Keratinocyte (primary cell): ENCODE measurements at regions not wholly inside any gene's neighbourhood (a gene's known extent, or its start where the extent isn't known, plus 50 kb on each side); places are given as distances from the start of the nearest gene placed in this dataset.

ENCODE experiments used
- DNase-seq: peaks from one replicate; pipeline ENCODE4 v3.0.0-alpha.2; 2011; ENCODE audit warnings: low read depth, missing footprints, low spot score
- FAIRE-seq: peaks from 2 replicates; lab custom pipeline; 2011; peaks lifted over from hg19 to GRCh38; lab: Jason Lieb, UNC
- H2AFZ ChIP-seq: 2 replicates; pipeline ENCODE4 v1.6.0; 2012; ENCODE audit warnings: low read length, control low read depth, inconsistent platforms; ENCODE audit not compliant: control insufficient read depth
- H3K27ac ChIP-seq: 2 replicates; pipeline ENCODE4 v1.5.1; 2011; ENCODE audit warnings: low read length; ENCODE audit not compliant: control insufficient read depth, insufficient read depth
- H3K27me3 ChIP-seq: 3 replicates; pipeline ENCODE4 v1.6.0; 2011; ENCODE audit warnings: low read length; ENCODE audit not compliant: control insufficient read depth, insufficient read depth; ENCODE audit errors: extremely low read depth
- H3K36me3 ChIP-seq, 2 experiments: 2 replicates in 1 of 2; 3 replicates in 1 of 2; pipeline ENCODE4 v1.5.1; 2011; ENCODE audit warnings: low read length in 2 of 2, mild to moderate bottlenecking in 1 of 2; ENCODE audit not compliant: control insufficient read depth in 2 of 2, insufficient read depth in 2 of 2; ENCODE audit errors: extremely low read depth in 1 of 2
- H3K4me1 ChIP-seq: 3 replicates; pipeline ENCODE4 v1.5.1; 2011; ENCODE audit warnings: low read length; ENCODE audit not compliant: control insufficient read depth, insufficient read depth; ENCODE audit errors: extremely low read depth
- H3K4me2 ChIP-seq: 3 replicates; pipeline ENCODE4 v1.6.0; 2011; ENCODE audit warnings: low read depth, low read length; ENCODE audit not compliant: control insufficient read depth, insufficient read depth; ENCODE audit errors: extremely low read depth
- H3K4me3 ChIP-seq, 3 experiments: fragments of 200-600 bp in 1 of 3; sonication (generic) in 1 of 3; 2 replicates in 2 of 3; 3 replicates in 1 of 3; pipeline ENCODE4 v1.5.1; 2011 to 2016; ENCODE audit warnings: low read length in 3 of 3, mild to moderate bottlenecking in 3 of 3, control low read depth in 2 of 3, inconsistent platforms in 1 of 3, low read depth in 1 of 3, mixed read lengths in 1 of 3, mixed run types in 1 of 3, moderate library complexity in 1 of 3; ENCODE audit not compliant: control insufficient read depth in 2 of 3, insufficient read depth in 2 of 3; ENCODE audit errors: extremely low read depth in 1 of 3
- H3K79me2 ChIP-seq: 2 replicates; pipeline ENCODE4 v1.6.0; 2012; ENCODE audit warnings: low read length; ENCODE audit not compliant: control insufficient read depth, insufficient read depth
- H3K9ac ChIP-seq: 3 replicates; pipeline ENCODE4 v1.6.0; 2011; ENCODE audit warnings: low read length; ENCODE audit not compliant: control insufficient read depth, insufficient read depth; ENCODE audit errors: extremely low read depth
- H3K9me1 ChIP-seq: 3 replicates; pipeline ENCODE4 v1.6.0; 2011; ENCODE audit warnings: low read length; ENCODE audit not compliant: control insufficient read depth, insufficient read depth; ENCODE audit errors: extremely low read depth
- H3K9me3 ChIP-seq: 2 replicates; pipeline ENCODE4 v1.5.1; 2012; ENCODE audit warnings: low read depth, low read length; ENCODE audit not compliant: control insufficient read depth
- H4K20me1 ChIP-seq: 3 replicates; pipeline ENCODE4 v1.6.0; 2011; ENCODE audit warnings: low read length; ENCODE audit not compliant: control insufficient read depth, insufficient read depth; ENCODE audit errors: extremely low read depth
- EZH2 ChIP-seq: IDR thresholded peaks from one replicate; pipeline ENCODE4 v1.6.1; 2012; ENCODE audit warnings: inconsistent platforms, mild to moderate bottlenecking, low read length, moderate library complexity
- dilution Hi-C: fragments of 300-500 bp; cut with MboI; formaldehyde crosslinking; loops from one replicate; pipeline ENCODE4 v1.7.0; 2020; ENCODE audit warnings: low sequenced_read_pairs; ENCODE audit not compliant: extremely low pct_ligation_motif_present
- TF ChIP-seq, protein P1 (sequence below), 3 experiments: IDR thresholded peaks in 1 of 3; conservative IDR thresholded peaks in 1 of 3; optimal IDR thresholded peaks in 1 of 3; 2 replicates in 2 of 3; 3 replicates in 1 of 3; pipeline versions ENCODE3 to v1.5.1; 2011; ENCODE audit warnings: low read length in 3 of 3, mild to moderate bottlenecking in 3 of 3, moderate library complexity in 2 of 3, control low read depth in 1 of 3, inconsistent platforms in 1 of 3; ENCODE audit not compliant: insufficient read depth in 2 of 3; ENCODE audit errors: extremely low read depth in 1 of 3

- no peak for FAIRE-seq
- no peak overlapping the region for H2AFZ ChIP-seq
- dilution Hi-C loops: no loop called here
Observed at GRCh38 chr14:26191671-26192070, 406.2 kb downstream of the NOVA1 start.

DNA sequence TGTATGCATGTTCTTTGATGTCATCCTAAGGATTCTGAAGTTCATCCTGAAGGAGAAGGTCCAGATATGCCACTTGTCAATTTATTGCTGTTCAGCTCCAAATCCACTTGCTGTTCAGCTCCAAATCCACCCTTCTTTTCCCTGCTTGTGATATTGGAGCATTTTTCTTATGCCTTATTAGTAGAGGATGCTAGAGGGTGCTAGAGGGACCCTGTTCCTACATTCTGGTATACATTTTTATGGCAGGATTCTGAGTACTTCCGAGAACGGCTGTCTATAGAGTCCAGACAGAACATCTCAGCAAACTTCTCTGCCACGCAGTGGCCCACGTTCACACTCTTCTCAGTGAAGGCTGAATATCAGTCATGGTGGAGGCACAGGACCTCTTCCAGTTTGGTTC lies 406.7 kb downstream of the NOVA1 start:
- no peak for TF ChIP-seq EZH2
- TF ChIP-seq, protein P1, sequence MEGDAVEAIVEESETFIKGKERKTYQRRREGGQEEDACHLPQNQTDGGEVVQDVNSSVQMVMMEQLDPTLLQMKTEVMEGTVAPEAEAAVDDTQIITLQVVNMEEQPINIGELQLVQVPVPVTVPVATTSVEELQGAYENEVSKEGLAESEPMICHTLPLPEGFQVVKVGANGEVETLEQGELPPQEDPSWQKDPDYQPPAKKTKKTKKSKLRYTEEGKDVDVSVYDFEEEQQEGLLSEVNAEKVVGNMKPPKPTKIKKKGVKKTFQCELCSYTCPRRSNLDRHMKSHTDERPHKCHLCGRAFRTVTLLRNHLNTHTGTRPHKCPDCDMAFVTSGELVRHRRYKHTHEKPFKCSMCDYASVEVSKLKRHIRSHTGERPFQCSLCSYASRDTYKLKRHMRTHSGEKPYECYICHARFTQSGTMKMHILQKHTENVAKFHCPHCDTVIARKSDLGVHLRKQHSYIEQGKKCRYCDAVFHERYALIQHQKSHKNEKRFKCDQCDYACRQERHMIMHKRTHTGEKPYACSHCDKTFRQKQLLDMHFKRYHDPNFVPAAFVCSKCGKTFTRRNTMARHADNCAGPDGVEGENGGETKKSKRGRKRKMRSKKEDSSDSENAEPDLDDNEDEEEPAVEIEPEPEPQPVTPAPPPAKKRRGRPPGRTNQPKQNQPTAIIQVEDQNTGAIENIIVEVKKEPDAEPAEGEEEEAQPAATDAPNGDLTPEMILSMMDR (optimal IDR thresholded peaks at IDR 0.05 in 1 of 3, IDR thresholded peaks at IDR 0.05 in 1 of 3, conservative IDR thresholded peaks at IDR 0.05 in 1 of 3; ENCODE audit: extremely low read depth in 1 of 3, insufficient read depth in 2 of 3, low read length in 3 of 3): no peak
- DNase-seq: no peak

More at GRCh38 chr14:26191671-26192070, 406.2 kb downstream of the NOVA1 start:
- Histone ChIP-seq H3K36me3 (no peaks in the 10 kb centered on the region), H3K27ac (no peak overlapping the region), H3K4me1 (no peaks in the 10 kb centered on the region), H3K4me2 (no peak overlapping the region), H3K9me1 (no peaks in the 10 kb centered on the region), H3K9me3 (no peaks in the 10 kb centered on the region), H3K79me2 (no peaks in the 10 kb centered on the region), H3K9ac (no peak overlapping the region), H3K27me3 (no peaks in the 10 kb centered on the region), H4K20me1 (no peaks in the 10 kb centered on the region), H3K4me3 (no peak overlapping the region)
- TF ChIP-seq, protein P1 (optimal IDR thresholded peaks at IDR 0.05 in 1 of 3, IDR thresholded peaks at IDR 0.05 in 1 of 3, conservative IDR thresholded peaks at IDR 0.05 in 1 of 3; ENCODE audit: extremely low read depth in 1 of 3, insufficient read depth in 2 of 3, low read length in 3 of 3): no peak
- TF ChIP-seq EZH2: no peak
- DNase-seq: no peak

More for the DNA sequence above, 406.7 kb downstream of the NOVA1 start:
- Histone ChIP-seq H4K20me1 (no peaks in the 10 kb centered on the region), H3K9ac (no peak overlapping the region), H3K27me3 (no peaks in the 10 kb centered on the region), H3K4me2 (no peak overlapping the region), H3K4me1 (no peaks in the 10 kb centered on the region), H3K9me1 (no peaks in the 10 kb centered on the region), H2AFZ (no peak overlapping the region), H3K36me3 (no peaks in the 10 kb centered on the region), H3K79me2 (no peaks in the 10 kb centered on the region), H3K27ac (no peak overlapping the region), H3K9me3 (no peaks in the 10 kb centered on the region), H3K4me3 (no peak overlapping the region)
- dilution Hi-C loops: no loop called here
- no peak for FAIRE-seq
